Fibroblast of pulmonary artery (primary cell): ENCODE measurements at regions not wholly inside any gene's neighbourhood (a gene's known extent, or its start where the extent isn't known, plus 50 kb on each side); places are given as distances from the start of the nearest gene placed in this dataset.
"Not testable (repeated sequence)": the region's sequence is repeated elsewhere in the genome, so short reads cannot be mapped to it uniquely, and the experiment has no call there.

Experiments used
- DNase-seq: peaks from one replicate; pipeline ENCODE4 v3.0.0-alpha.2; 2010; ENCODE audit warnings: low read depth
- H3K4me3 ChIP-seq: replicated peaks from 2 replicates; pipeline ENCODE4 v1.5.1; 2011; ENCODE audit warnings: low read depth, mild to moderate bottlenecking, control low read depth, low read length, moderate library complexity
- CTCF ChIP-seq: IDR thresholded peaks from 2 replicates; pipeline ENCODE4 v1.5.1; 2011; ENCODE audit warnings: mild to moderate bottlenecking, control low read depth, low read length, inconsistent platforms; ENCODE audit errors: missing control alignments

DNA sequence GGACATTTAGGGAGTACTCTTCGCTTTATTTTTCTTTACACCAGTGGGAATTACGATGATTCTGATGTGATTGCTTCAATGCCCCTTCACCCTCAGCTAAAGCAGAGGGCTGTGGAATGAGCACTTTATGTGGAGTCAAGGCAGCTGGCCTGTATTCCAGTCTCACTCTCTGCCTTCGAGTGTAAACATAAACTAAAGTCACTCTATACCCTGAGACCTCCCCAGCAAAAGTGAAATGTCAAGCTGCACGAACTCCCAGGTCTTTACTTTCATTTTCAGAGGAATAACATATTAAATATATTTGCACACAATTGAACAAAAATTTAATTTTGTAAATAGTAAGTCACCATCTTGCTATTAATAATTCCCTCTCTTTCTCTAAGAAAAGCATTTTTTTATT is 557.1 kb downstream of the DACH1 start:
- no peak overlapping the region for H3K4me3 ChIP-seq
- no peak for TF ChIP-seq CTCF

DNA sequence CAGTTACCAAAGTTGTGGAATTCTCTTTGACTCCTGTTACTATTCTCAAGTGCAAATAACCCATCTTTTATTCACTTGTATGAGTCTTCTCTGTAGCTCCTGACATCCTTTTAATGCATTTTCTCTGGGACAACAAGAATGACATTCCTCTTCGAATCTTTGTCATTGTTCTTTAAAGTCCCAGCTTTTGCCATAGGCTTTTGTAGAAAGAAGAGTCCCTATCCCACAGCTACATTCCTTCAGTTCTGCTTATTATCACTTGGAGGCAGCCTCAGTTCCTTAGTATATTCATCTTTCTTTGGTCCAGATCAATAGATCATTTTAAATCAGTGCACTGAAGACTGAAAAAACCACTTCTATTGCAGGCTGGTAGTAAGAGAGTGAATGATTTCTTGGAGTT is 560.2 kb downstream of the DACH1 start:
- no peak overlapping the region for H3K4me3 ChIP-seq
- DNase-seq = no peak
- no peak for TF ChIP-seq CTCF

More for the DNA sequence above, 557.1 kb downstream of the DACH1 start:
- DNase-seq = no peak

GRCh38 chr13:71304861-71305260 is 562.1 kb downstream of the DACH1 start:
- DNase-seq = no peak
- no peak overlapping the region for H3K4me3 ChIP-seq
- TF ChIP-seq CTCF = no peak

GRCh38 chr13:71303144-71303543 is 563.9 kb downstream of the DACH1 start:
- TF ChIP-seq CTCF = peak; percentile 20
- peak; percentile 11 for DNase-seq
- no peak overlapping the region for H3K4me3 ChIP-seq

DNA sequence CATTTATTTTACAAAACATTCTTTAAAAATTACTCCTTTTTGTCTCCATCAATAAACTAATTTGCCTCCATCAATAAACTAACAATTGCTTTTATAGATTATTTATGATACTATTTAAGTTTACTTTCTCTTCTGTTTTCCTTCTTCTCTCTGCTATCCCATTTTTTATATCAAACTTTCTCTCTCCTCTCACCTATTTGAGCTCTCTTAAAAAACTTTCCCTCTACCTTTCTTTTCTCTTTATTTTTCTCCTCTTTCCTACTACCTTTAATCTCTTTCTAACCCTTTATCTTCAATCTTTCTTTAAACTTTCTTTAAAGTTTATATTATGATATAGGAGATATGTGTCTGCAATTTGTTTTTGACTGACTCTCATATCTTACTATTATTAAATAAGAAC is 566.4 kb downstream of the DACH1 start:
- H3K4me3 ChIP-seq = no peak overlapping the region

GRCh38 chr13:71291842-71292146 is 575.2 kb downstream of the DACH1 start:
- no peak for TF ChIP-seq CTCF
- no peak overlapping the region for H3K4me3 ChIP-seq
- DNase-seq = no peak

More for the DNA sequence above, 566.4 kb downstream of the DACH1 start:
- DNase-seq = no peak
- no peak for TF ChIP-seq CTCF

DNA sequence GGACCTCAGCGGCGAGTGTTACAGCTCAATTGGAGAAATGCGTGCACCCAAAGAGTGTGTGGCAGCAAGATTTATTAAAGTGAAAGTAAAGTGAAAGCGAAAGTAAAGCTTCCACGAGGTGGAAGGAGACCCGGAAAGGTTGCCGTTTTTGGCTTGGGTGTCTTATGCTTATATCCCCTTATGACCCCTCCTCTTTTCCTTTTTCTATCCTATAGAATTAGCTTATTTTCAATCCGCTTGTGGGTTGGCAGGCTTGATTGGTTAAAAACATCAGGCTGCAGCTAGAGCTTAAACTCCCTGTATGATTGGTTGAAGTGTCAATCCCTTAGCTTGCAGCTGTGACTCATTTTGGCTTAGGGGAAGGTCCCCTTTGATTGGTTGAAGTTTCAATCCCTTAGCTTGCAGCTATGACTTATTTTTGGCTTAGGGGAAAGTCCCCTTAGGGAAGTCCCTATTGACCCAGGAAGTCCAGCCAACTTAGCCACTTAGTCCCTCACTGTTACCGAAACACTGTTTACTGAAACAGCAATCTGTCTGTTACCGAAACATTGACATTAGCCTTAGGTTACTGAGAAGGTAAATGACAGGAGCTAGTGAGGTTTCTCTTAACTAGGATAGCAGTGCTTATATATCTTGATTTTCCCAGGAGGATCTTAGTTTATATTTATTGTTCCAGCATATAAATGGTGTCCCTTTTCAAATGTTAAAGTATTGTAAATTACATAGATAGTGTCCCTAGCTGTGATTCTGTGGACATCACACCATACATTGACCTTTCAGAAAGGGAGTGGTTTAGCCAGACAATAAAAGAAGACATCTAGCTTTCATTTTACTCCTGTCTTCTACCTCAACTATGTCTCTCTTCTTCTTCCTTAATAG is 575.8 kb downstream of the DACH1 start:
- TF ChIP-seq CTCF = no peak
- no peak overlapping the region for H3K4me3 ChIP-seq
- DNase-seq = peak; percentile 11

GRCh38 chr13:71289980-71290379 is 577.0 kb downstream of the DACH1 start:
- H3K4me3 ChIP-seq, DNase-seq: not testable (repeated sequence)
